Keratinocyte (primary cell): ENCODE measurements at regions not wholly inside any gene's neighbourhood (a gene's known extent, or its start where the extent isn't known, plus 50 kb on each side); places are given as distances from the start of the nearest gene placed in this dataset.

Source experiments
- EZH2 ChIP-seq: IDR thresholded peaks from one replicate; pipeline ENCODE4 v1.6.1; 2012; ENCODE audit warnings: inconsistent platforms, mild to moderate bottlenecking, low read length, moderate library complexity
- TF ChIP-seq, protein P1 (sequence below), 3 experiments: IDR thresholded peaks in 1 of 3; conservative IDR thresholded peaks in 1 of 3; optimal IDR thresholded peaks in 1 of 3; 2 replicates in 2 of 3; 3 replicates in 1 of 3; pipeline versions ENCODE3 to v1.5.1; 2011; ENCODE audit warnings: low read length in 3 of 3, mild to moderate bottlenecking in 3 of 3, moderate library complexity in 2 of 3, control low read depth in 1 of 3, inconsistent platforms in 1 of 3; ENCODE audit not compliant: insufficient read depth in 2 of 3; ENCODE audit errors: extremely low read depth in 1 of 3

DNA sequence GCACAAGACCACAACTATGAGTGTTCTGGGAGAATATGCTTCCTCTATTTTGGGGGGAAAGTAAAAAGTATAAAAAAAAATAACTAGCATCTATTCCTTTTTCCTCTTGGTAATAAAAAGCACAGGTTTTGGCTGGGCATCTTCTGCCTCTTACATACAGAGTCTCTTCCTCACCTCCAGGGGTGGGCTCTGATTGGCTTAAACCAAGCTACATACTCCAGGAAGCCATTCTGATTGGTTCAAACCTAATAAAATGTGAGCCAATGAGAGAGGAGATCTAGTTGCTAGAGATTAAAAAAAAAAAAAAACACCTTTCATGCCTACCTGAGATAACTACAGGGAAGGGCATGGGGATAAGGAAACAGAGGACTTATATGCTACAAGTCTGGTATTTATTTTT lies 365.9 kb upstream of the ERCC4 start:
- TF ChIP-seq, protein P1, sequence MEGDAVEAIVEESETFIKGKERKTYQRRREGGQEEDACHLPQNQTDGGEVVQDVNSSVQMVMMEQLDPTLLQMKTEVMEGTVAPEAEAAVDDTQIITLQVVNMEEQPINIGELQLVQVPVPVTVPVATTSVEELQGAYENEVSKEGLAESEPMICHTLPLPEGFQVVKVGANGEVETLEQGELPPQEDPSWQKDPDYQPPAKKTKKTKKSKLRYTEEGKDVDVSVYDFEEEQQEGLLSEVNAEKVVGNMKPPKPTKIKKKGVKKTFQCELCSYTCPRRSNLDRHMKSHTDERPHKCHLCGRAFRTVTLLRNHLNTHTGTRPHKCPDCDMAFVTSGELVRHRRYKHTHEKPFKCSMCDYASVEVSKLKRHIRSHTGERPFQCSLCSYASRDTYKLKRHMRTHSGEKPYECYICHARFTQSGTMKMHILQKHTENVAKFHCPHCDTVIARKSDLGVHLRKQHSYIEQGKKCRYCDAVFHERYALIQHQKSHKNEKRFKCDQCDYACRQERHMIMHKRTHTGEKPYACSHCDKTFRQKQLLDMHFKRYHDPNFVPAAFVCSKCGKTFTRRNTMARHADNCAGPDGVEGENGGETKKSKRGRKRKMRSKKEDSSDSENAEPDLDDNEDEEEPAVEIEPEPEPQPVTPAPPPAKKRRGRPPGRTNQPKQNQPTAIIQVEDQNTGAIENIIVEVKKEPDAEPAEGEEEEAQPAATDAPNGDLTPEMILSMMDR (optimal IDR thresholded peaks at IDR 0.05 in 1 of 3, IDR thresholded peaks at IDR 0.05 in 1 of 3, conservative IDR thresholded peaks at IDR 0.05 in 1 of 3; ENCODE audit: extremely low read depth in 1 of 3, insufficient read depth in 2 of 3, low read length in 3 of 3): no peak
- TF ChIP-seq EZH2: no peak
